ENCODE measurements at regions not wholly inside any gene's neighbourhood (a gene's known extent, or its start where the extent isn't known, plus 50 kb on each side); places are given as distances from the start of the nearest gene placed in this dataset.

DNA sequence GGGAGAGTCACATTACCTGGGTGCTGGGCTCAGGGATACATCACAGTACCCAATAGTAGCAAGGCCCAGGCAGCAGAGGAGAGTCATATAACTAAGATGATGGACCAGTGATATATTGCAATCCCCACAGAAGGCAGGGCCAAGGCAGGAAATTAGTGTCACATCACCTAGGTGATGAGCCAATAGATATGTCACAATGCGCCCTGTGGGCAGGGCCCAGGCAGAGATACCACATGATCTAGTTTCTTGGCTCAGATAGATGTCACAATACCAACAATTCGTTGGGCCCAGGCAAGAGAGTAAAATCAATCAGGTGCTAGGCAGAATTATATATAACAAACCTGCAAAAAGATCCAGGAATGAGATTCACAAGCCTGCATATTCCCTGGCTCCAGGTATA lies 2111.5 kb downstream of the TP53TG3F start:
- ATAC-seq (no peak), DNase-seq (no peak)
- Histone ChIP-seq H3K4me1 (no peaks in the 10 kb centered on the region), H3K27ac (no peak overlapping the region), H3K9me3 (no peaks in the 10 kb centered on the region), H3K36me3 (no peaks in the 10 kb centered on the region), H3K27me3 (no peaks in the 10 kb centered on the region), H3K4me3 (no peak overlapping the region)
- no peak for TF ChIP-seq POLR2A (IDR thresholded peaks at IDR 0.05)
- TF ChIP-seq, protein P1, sequence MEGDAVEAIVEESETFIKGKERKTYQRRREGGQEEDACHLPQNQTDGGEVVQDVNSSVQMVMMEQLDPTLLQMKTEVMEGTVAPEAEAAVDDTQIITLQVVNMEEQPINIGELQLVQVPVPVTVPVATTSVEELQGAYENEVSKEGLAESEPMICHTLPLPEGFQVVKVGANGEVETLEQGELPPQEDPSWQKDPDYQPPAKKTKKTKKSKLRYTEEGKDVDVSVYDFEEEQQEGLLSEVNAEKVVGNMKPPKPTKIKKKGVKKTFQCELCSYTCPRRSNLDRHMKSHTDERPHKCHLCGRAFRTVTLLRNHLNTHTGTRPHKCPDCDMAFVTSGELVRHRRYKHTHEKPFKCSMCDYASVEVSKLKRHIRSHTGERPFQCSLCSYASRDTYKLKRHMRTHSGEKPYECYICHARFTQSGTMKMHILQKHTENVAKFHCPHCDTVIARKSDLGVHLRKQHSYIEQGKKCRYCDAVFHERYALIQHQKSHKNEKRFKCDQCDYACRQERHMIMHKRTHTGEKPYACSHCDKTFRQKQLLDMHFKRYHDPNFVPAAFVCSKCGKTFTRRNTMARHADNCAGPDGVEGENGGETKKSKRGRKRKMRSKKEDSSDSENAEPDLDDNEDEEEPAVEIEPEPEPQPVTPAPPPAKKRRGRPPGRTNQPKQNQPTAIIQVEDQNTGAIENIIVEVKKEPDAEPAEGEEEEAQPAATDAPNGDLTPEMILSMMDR (IDR thresholded peaks at IDR 0.05 in 4 of 5, conservative IDR thresholded peaks at IDR 0.05 in 1 of 5) = no peak
- intact Hi-C loops (cut with DNase I; ENCODE audit: low total_unique reads) = no loop called here
- in situ Hi-C loops (cut with MboI; ENCODE audit: low sequenced_read_pairs in 4 of 4) = no loop called here

GRCh38 chr16:35572186-35572585 lies 2112.8 kb downstream of the TP53TG3F start:
- no peaks in the 10 kb centered on the region for H3K9me3 ChIP-seq
- intact Hi-C loops (cut with DNase I; ENCODE audit: low total_unique reads) (no loop called here), in situ Hi-C loops (cut with MboI; ENCODE audit: low sequenced_read_pairs in 4 of 4) (no loop called here)

DNA sequence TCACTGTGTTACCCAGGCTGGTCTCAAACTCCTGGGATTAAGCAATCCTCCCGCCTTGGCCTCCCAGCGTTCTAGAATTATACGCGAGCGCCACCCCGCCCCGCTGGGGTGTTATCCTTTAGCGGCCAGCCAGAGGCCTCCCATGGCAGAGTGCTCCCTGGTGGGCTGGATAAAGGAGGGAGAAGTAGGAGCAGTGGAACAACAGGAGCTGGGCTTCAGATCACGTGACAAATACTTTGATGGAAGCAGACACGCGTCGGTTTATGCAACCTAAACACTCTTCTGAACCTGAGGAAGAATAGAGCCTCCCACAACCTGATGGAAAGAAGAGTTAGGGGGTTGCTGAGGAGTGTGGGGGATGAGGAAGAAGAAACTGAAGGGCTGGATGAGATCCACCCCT lies 2114.0 kb downstream of the TP53TG3F start:
- no peak for DNase-seq
- Histone ChIP-seq H3K4me3 (no peak overlapping the region), H3K4me1 (no peaks in the 10 kb centered on the region), H3K9me3 (no peaks in the 10 kb centered on the region), H3K36me3 (no peaks in the 10 kb centered on the region), H3K27ac (no peak overlapping the region), H3K27me3 (no peaks in the 10 kb centered on the region)
- no peak for ATAC-seq
- in situ Hi-C loops (cut with MboI; ENCODE audit: low sequenced_read_pairs in 4 of 4) = no loop called here
- TF ChIP-seq, protein P1 (IDR thresholded peaks at IDR 0.05 in 4 of 5, conservative IDR thresholded peaks at IDR 0.05 in 1 of 5) = no peak
- no peak for TF ChIP-seq POLR2A (IDR thresholded peaks at IDR 0.05)
- intact Hi-C loops (cut with DNase I; ENCODE audit: low total_unique reads) = no loop called here

More at GRCh38 chr16:35572186-35572585, 2112.8 kb downstream of the TP53TG3F start:
- no peak for TF ChIP-seq POLR2A (IDR thresholded peaks at IDR 0.05)
- TF ChIP-seq, protein P1 (IDR thresholded peaks at IDR 0.05 in 4 of 5, conservative IDR thresholded peaks at IDR 0.05 in 1 of 5) = no peak
- DNase-seq (no peak), ATAC-seq (no peak)
- no peaks in the 10 kb centered on the region for H3K36me3 ChIP-seq
- H3K4me3 ChIP-seq = no peak overlapping the region
- no peak overlapping the region for H3K27ac ChIP-seq
- no peaks in the 10 kb centered on the region for H3K27me3 ChIP-seq
- H3K4me1 ChIP-seq = no peaks in the 10 kb centered on the region

GRCh38 chr16:35574011-35574410 lies 2114.6 kb downstream of the TP53TG3F start:
- Histone ChIP-seq H3K4me3 (no peak overlapping the region), H3K27ac (no peak overlapping the region), H3K9me3 (no peaks in the 10 kb centered on the region), H3K4me1 (no peaks in the 10 kb centered on the region), H3K27me3 (no peaks in the 10 kb centered on the region), H3K36me3 (no peaks in the 10 kb centered on the region)
- no peak for DNase-seq
- in situ Hi-C loops (cut with MboI; ENCODE audit: low sequenced_read_pairs in 4 of 4) (no loop called here), intact Hi-C loops (cut with DNase I; ENCODE audit: low total_unique reads) (no loop called here)
- TF ChIP-seq POLR2A (IDR thresholded peaks at IDR 0.05) = no peak
- TF ChIP-seq, protein P1 (IDR thresholded peaks at IDR 0.05 in 4 of 5, conservative IDR thresholded peaks at IDR 0.05 in 1 of 5) = no peak
- no peak for ATAC-seq

Data from gastrocnemius medialis (tissue), 4 donors.